Astrocyte (in vitro differentiated cells and primary cell): ENCODE measurements at regions not wholly inside any gene's neighbourhood (a gene's known extent, or its start where the extent isn't known, plus 50 kb on each side); places are given as distances from the start of the nearest gene placed in this dataset.

Source experiments
- DNase-seq: peaks from one replicate; pipeline ENCODE4 v3.0.0-alpha.2; 2010; ENCODE audit warnings: low read depth
- FAIRE-seq: peaks from 2 replicates; lab custom pipeline; 2011; peaks lifted over from hg19 to GRCh38; lab: Jason Lieb, UNC
- H2AFZ ChIP-seq: 2 replicates; pipeline ENCODE4 v1.6.0; 2012; ENCODE audit warnings: low read depth, low read length, inconsistent platforms
- H3K27ac ChIP-seq: 2 replicates; pipeline ENCODE4 v1.5.1; 2011; ENCODE audit warnings: low read depth, low read length, inconsistent platforms
- H3K27me3 ChIP-seq: 2 replicates; pipeline ENCODE4 v1.6.0; 2011; ENCODE audit warnings: low read length, inconsistent platforms; ENCODE audit not compliant: insufficient read depth
- H3K36me3 ChIP-seq: 2 replicates; pipeline ENCODE4 v1.5.1; 2011; ENCODE audit warnings: low read length, inconsistent platforms; ENCODE audit not compliant: insufficient read depth
- H3K4me1 ChIP-seq: 2 replicates; pipeline ENCODE4 v1.5.1; 2011; ENCODE audit warnings: low read length, inconsistent platforms; ENCODE audit not compliant: insufficient read depth
- H3K4me2 ChIP-seq: 2 replicates; pipeline ENCODE4 v1.6.0; 2012; ENCODE audit warnings: low read length, inconsistent platforms
- H3K4me3 ChIP-seq: 2 replicates; pipeline ENCODE4 v1.5.1; 2011; ENCODE audit warnings: low read depth, mild to moderate bottlenecking, low read length, inconsistent platforms; ENCODE audit not compliant: insufficient read depth
- H3K79me2 ChIP-seq: 2 replicates; pipeline ENCODE4 v1.6.0; 2012; ENCODE audit warnings: mild to moderate bottlenecking, low read length, inconsistent platforms; ENCODE audit not compliant: insufficient read depth
- H3K9ac ChIP-seq: 2 replicates; pipeline ENCODE4 v1.6.0; 2012; ENCODE audit warnings: mild to moderate bottlenecking, low read length, inconsistent platforms
- H3K9me3 ChIP-seq: 2 replicates; pipeline ENCODE4 v1.5.1; 2012; ENCODE audit warnings: low read depth, mild to moderate bottlenecking, low read length, inconsistent platforms; ENCODE audit not compliant: insufficient read depth
- H4K20me1 ChIP-seq: 2 replicates; pipeline ENCODE4 v1.6.0; 2012; ENCODE audit warnings: low read length, inconsistent platforms; ENCODE audit not compliant: insufficient read depth
- H3K27ac Mint-ChIP-seq: one replicate; pipeline ENCODE4 v1.8.0; 2021; ENCODE audit warnings: mild to moderate bottlenecking, mixed read lengths; ENCODE audit not compliant: unreplicated experiment
- H3K27me3 Mint-ChIP-seq: one replicate; pipeline ENCODE4 v1.8.0; 2021; ENCODE audit warnings: low read depth, mixed read lengths; ENCODE audit not compliant: unreplicated experiment
- H3K36me3 Mint-ChIP-seq: one replicate; pipeline ENCODE4 v1.8.0; 2021; ENCODE audit warnings: low read depth, mixed read lengths; ENCODE audit not compliant: unreplicated experiment
- H3K4me1 Mint-ChIP-seq: one replicate; pipeline ENCODE4 v1.8.0; 2021; ENCODE audit warnings: low read depth, mixed read lengths; ENCODE audit not compliant: unreplicated experiment
- H3K4me3 Mint-ChIP-seq: one replicate; pipeline ENCODE4 v1.8.0; 2021; ENCODE audit warnings: mild to moderate bottlenecking, moderate library complexity, mixed read lengths; ENCODE audit not compliant: unreplicated experiment
- H3K9me3 Mint-ChIP-seq: one replicate; pipeline ENCODE4 v1.8.0; 2021; ENCODE audit warnings: mild to moderate bottlenecking, mixed read lengths; ENCODE audit not compliant: unreplicated experiment
- EZH2 ChIP-seq: IDR thresholded peaks from 2 replicates; pipeline ENCODE4 v1.6.1; 2012; ENCODE audit warnings: mild to moderate bottlenecking, low read length, inconsistent platforms; ENCODE audit not compliant: insufficient read depth
- TF ChIP-seq, protein P1 (sequence below): IDR thresholded peaks from 2 replicates; pipeline ENCODE4 v1.5.1; 2011; ENCODE audit warnings: low read depth, mild to moderate bottlenecking, inconsistent platforms, low read length, moderate library complexity; ENCODE audit not compliant: insufficient read depth

GRCh38 chr4:19381068-19381467 lies 870.6 kb upstream of the SLIT2 start:
- no peak overlapping the region for H3K4me3 Mint-ChIP-seq
- peak; percentile 67 for DNase-seq
- H3K36me3 Mint-ChIP-seq = no peaks in the 10 kb centered on the region
- H3K4me1 ChIP-seq = peaks cover 6% of the 10 kb centered on the region
- H3K4me3 ChIP-seq = no peak overlapping the region
- no peaks in the 10 kb centered on the region for H3K27me3 Mint-ChIP-seq
- no peaks in the 10 kb centered on the region for H3K36me3 ChIP-seq
- TF ChIP-seq, protein P1, sequence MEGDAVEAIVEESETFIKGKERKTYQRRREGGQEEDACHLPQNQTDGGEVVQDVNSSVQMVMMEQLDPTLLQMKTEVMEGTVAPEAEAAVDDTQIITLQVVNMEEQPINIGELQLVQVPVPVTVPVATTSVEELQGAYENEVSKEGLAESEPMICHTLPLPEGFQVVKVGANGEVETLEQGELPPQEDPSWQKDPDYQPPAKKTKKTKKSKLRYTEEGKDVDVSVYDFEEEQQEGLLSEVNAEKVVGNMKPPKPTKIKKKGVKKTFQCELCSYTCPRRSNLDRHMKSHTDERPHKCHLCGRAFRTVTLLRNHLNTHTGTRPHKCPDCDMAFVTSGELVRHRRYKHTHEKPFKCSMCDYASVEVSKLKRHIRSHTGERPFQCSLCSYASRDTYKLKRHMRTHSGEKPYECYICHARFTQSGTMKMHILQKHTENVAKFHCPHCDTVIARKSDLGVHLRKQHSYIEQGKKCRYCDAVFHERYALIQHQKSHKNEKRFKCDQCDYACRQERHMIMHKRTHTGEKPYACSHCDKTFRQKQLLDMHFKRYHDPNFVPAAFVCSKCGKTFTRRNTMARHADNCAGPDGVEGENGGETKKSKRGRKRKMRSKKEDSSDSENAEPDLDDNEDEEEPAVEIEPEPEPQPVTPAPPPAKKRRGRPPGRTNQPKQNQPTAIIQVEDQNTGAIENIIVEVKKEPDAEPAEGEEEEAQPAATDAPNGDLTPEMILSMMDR = no peak
- TF ChIP-seq EZH2 = no peak
- no peak overlapping the region for H3K27ac Mint-ChIP-seq
- H3K4me2 ChIP-seq = peak overlapping the region; percentile 22
- no peak overlapping the region for H3K9ac ChIP-seq
- no peaks in the 10 kb centered on the region for H3K27me3 ChIP-seq
- no peaks in the 10 kb centered on the region for H4K20me1 ChIP-seq
- H3K27ac ChIP-seq = peak overlapping the region; percentile 18
- H3K9me3 Mint-ChIP-seq = no peaks in the 10 kb centered on the region
- H3K9me3 ChIP-seq = no peaks in the 10 kb centered on the region
- peak; percentile 17 for FAIRE-seq
- no peaks in the 10 kb centered on the region for H3K79me2 ChIP-seq
- no peak overlapping the region for H2AFZ ChIP-seq
- H3K4me1 Mint-ChIP-seq = peaks cover 3% of the 10 kb centered on the region

- Histone ChIP-seq H2AFZ (no peak overlapping the region), H3K27ac (peak overlapping the region; percentile 18), H3K4me3 (no peak overlapping the region), H3K9ac (no peak overlapping the region), H4K20me1 (no peaks in the 10 kb centered on the region), H3K79me2 (no peaks in the 10 kb centered on the region), H3K9me3 (no peaks in the 10 kb centered on the region), H3K27me3 (no peaks in the 10 kb centered on the region), H3K4me1 (peaks cover 6% of the 10 kb centered on the region), H3K36me3 (no peaks in the 10 kb centered on the region), H3K4me2 (peak overlapping the region; percentile 22)
- H3K4me1 Mint-ChIP-seq = peaks cover 3% of the 10 kb centered on the region
- H3K27me3 Mint-ChIP-seq = peaks cover 3% of the 10 kb centered on the region
- no peak for FAIRE-seq
- no peak overlapping the region for H3K27ac Mint-ChIP-seq
- TF ChIP-seq, protein P1 = no peak
- no peak for TF ChIP-seq EZH2
- no peaks in the 10 kb centered on the region for H3K9me3 Mint-ChIP-seq
- no peaks in the 10 kb centered on the region for H3K36me3 Mint-ChIP-seq
- no peak overlapping the region for H3K4me3 Mint-ChIP-seq
- DNase-seq = peak; percentile 13
Measured at GRCh38 chr4:19380600-19380999, 871.1 kb upstream of the SLIT2 start.

- no peak overlapping the region for H3K9ac ChIP-seq
- no peak overlapping the region for H3K27ac Mint-ChIP-seq
- H2AFZ ChIP-seq = no peak overlapping the region
- H3K36me3 Mint-ChIP-seq = no peaks in the 10 kb centered on the region
- no peaks in the 10 kb centered on the region for H4K20me1 ChIP-seq
- H3K27ac ChIP-seq = no peak overlapping the region
- peaks cover 3% of the 10 kb centered on the region for H3K4me1 Mint-ChIP-seq
- H3K9me3 Mint-ChIP-seq = no peaks in the 10 kb centered on the region
- DNase-seq = no peak
- no peak for FAIRE-seq
- H3K4me2 ChIP-seq = no peak overlapping the region
- TF ChIP-seq EZH2 = no peak
- TF ChIP-seq, protein P1 = no peak
- H3K36me3 ChIP-seq = no peaks in the 10 kb centered on the region
- H3K4me3 Mint-ChIP-seq = no peak overlapping the region
- no peak overlapping the region for H3K4me3 ChIP-seq
- H3K79me2 ChIP-seq = no peaks in the 10 kb centered on the region
- no peaks in the 10 kb centered on the region for H3K27me3 ChIP-seq
- H3K27me3 Mint-ChIP-seq = peaks cover 3% of the 10 kb centered on the region
- no peaks in the 10 kb centered on the region for H3K9me3 ChIP-seq
- H3K4me1 ChIP-seq = peaks cover 6% of the 10 kb centered on the region
Measured at GRCh38 chr4:19379191-19379708, 872.5 kb upstream of the SLIT2 start.
